HG03196 (cell line): ENCODE measurements at regions not wholly inside any gene's neighbourhood (a gene's known extent, or its start where the extent isn't known, plus 50 kb on each side); places are given as distances from the start of the nearest gene placed in this dataset.
"Not testable (repeated sequence)": the region's sequence is repeated elsewhere in the genome, so short reads cannot be mapped to it uniquely, and the experiment has no call there.

Experiments used
- ATAC-seq: cut with Tn5 transposase; IDR thresholded peaks from one replicate; pipeline ENCODE4 v1.9.1; 2021; ENCODE audit not compliant: unreplicated experiment

DNA sequence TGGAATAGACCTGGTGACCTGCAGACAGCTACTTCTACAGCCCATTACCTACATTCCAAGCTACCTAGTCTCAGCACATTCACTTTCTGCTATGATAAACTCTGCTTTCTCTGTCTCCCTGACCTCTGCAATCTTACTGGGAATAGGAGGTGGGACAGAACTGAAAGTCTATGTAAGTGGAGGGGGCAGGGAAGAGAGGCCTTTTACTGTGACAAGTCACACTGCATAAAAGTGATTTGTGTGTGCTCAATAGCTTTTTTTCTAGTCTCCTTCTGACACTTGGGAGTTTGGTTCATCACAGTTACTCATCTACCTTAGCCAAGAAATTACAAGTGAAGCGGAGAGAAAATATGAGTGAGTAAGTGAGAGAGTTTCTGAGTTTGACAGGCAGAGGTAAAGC lies 322.4 kb downstream of the OLFM4 start:
- no peak for ATAC-seq

GRCh38 chr13:53357582-53357981 lies 329.0 kb downstream of the OLFM4 start:
- ATAC-seq: no peak

- ATAC-seq: no peak
Measured at GRCh38 chr13:53368948-53369347, 340.3 kb downstream of the OLFM4 start.

DNA sequence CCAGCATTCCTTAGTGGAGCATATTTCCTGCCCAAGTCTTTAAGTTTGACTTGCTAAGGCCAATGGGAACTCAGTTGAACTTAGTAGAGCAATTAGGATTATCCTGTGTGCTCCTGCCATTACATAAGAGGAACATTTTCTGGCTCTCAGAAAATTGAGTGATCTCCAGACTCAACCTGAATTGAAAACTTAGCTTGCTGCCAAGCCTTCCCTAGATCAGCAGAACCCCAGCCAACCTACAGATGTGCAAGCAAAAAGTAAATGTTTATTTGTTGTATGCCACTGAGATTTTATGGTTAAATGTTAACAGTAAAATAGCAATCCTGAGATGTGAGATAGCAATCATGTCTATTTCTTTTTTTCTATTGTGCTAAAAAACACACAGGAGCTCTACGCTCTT lies 350.9 kb downstream of the OLFM4 start:
- no peak for ATAC-seq

DNA sequence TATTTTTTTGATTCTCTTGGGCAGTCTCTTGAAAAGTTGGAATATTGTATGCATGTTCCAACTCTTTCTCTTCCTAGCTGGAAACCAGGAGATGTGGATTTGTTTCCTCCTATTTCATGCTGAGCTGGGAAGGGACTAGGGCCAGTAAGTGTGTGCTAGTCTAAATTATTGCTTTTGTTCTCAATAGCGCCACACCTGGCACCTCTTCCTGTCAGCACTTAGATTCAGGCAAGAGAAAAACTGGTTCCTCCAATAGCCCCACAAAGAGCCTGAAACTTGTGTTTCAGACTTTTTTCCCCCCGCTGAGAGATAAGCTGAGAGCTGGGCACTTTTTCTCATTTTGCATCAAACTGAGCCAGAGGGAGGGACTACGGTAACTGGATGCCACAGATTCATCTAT lies 353.4 kb downstream of the OLFM4 start:
- no peak for ATAC-seq

DNA sequence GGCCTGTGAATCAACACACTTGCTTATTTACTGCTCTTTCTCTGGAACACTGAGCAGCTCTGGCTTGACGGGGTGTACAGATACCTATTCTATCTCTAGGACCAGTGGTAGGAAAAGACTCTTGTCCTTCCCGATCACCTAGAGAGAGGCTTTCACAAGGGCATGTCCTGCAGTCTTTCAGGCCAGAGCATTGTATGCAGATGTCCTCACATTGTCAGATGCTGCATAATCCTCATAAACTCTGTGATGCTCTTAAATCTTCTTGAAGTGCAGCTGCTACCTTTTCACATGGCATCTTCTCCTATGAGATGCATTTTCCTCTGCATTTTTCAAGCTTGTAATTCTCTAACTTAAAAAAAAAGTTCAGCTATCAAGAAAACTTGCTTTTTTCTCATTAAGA lies 369.4 kb downstream of the OLFM4 start:
- no peak for ATAC-seq

GRCh38 chr13:53405616-53406015 lies 377.0 kb downstream of the OLFM4 start:
- ATAC-seq: no peak

GRCh38 chr13:53408306-53408705 lies 379.7 kb downstream of the OLFM4 start:
- no peak for ATAC-seq

DNA sequence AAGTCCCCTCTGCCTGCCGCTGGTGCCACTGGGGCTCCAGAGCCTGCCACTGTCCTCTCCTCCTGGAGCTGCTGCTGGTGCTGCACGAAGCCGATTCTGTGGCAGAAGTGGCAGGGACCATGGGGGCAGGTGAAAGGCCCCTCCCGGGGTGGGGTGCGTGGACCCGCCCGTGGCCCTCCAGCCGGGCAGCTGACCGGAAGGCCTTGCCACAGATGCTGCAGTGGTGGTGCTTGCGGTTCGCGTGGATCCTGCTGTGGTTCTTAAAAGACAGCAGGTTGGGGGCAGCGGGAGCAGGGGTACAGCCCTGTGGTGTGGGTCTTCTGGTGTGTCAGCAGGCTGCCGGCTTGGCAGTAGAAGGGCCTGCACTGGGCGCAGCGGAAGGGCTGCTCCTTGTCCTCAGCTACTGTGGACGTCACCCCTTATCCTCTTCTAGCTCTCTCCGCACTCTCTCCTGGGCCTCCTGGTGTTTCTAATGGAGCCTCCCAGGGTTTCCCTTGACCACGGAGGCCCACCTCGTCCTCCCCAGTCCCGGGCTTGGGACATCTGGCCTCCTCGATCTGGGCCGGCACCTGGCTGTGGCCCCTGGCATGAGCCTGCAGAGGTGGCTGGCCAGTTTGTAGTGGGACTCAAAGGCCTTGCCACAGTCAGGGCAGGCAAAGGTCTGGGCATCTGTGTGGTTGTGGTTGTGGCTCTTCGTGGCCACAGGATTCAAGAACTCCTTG lies 380.4 kb downstream of the OLFM4 start:
- ATAC-seq: no peak

GRCh38 chr13:53411463-53411862 lies 382.9 kb downstream of the OLFM4 start:
- no peak for ATAC-seq

DNA sequence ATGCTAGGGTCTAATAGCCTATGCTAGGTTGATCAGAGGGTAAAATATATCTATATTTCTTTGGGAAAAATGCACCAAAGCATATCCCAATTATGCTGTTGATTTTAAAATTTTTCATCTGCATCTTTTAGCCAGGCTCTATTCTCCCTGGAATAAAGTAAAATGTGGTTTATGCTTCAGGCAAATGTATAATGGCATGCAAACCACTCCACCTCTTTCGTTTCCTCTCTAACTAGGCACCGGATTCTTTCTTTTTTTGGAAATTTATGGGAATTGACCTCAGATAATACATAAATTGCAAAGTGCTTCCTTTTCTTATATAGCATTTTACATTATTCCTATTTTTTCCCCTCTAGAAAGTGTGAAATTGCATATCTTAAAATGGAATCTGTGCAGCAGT lies 386.5 kb downstream of the OLFM4 start:
- ATAC-seq: no peak

DNA sequence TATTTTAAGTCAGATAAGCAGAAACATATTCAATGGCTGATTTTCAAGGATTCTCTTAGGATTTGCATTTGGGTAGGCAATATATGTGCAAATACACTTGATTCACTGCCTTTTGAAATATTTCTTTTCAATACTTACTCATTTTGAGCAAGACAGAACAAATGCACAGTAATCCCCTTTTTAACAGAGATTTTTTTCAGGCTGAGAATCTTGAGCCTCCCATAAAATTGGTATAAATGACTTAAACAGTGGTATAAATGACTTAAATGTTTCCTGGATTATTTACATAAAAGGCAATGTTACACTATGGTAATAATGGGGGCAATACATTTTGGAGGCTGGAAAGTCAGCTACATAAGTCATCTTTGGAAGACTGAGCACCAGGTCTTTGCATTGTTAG lies 389.0 kb downstream of the OLFM4 start:
- no peak for ATAC-seq

GRCh38 chr13:53422415-53422814 lies 393.8 kb downstream of the OLFM4 start:
- no peak for ATAC-seq

- no peak for ATAC-seq
Measured at GRCh38 chr13:53436396-53436795, 407.8 kb downstream of the OLFM4 start.

GRCh38 chr13:53439439-53440225 lies 411.0 kb downstream of the OLFM4 start:
- ATAC-seq: no peak

GRCh38 chr13:53442979-53443378 lies 414.4 kb downstream of the OLFM4 start:
- ATAC-seq: no peak

- no peak for ATAC-seq
Measured at GRCh38 chr13:53445686-53446085, 417.1 kb downstream of the OLFM4 start.

DNA sequence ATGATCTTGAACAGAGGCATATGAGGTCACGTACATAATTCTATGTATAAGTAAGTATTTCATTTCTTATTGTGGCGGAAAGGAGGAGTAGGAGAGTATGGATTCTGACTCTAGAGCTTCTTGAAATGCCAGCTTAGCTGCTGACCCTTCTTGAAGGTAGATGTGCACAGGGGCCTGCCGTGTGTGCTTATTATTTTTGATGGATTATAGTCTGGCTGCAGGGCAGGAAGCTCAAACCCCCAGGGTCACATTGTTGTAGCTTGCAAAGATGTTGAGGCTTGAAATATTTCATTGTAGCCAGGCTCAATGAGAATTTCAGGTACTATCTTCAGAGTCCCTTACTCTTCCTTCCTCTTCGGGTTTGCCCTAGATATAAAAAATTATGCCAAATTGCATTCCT lies 418.8 kb downstream of the OLFM4 start:
- ATAC-seq: no peak

- no peak for ATAC-seq
Measured at GRCh38 chr13:53447863-53448262, 419.2 kb downstream of the OLFM4 start.

GRCh38 chr13:53452263-53452808 lies 423.7 kb downstream of the OLFM4 start:
- ATAC-seq: not testable (repeated sequence)

DNA sequence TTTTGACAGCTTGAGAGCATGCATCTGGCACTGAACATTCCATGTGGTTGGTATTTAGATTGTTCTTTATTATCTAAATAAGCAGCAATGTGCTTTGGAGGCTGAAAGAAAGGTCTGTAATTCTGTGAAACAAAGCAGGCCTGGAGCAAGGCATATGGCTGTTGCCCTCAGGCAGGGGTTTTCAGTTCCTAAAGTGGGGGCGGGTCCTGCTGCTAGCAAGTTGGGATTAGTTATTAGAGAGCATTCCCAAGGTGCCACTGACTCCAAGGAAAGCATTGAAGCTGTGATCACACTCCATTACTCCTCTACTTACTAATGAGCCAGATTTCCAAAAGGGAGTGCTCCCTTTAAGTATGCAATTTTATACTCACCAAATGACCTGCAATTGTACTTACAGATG lies 432.2 kb downstream of the OLFM4 start:
- ATAC-seq: no peak

- no peak for ATAC-seq
Measured at GRCh38 chr13:53463106-53463505, 434.5 kb downstream of the OLFM4 start.
